HEK293 (cell line): ENCODE measurements at regions not wholly inside any gene's neighbourhood (a gene's known extent, or its start where the extent isn't known, plus 50 kb on each side); places are given as distances from the start of the nearest gene placed in this dataset.

Experiments used
- CTCF ChIA-PET: fragments of 350-600 bp; formaldehyde crosslinking; extraction: SDS; loops from one replicate; lab custom pipeline; 2021; ENCODE audit warnings: antibody characterized with exemption; lab: Yijun Ruan, JAX
- POLR2A ChIA-PET: fragments of 300-600 bp; formaldehyde crosslinking; extraction: SDS; loops from one replicate; lab custom pipeline; 2020; ENCODE audit warnings: antibody characterized with exemption, inconsistent platforms; lab: Yijun Ruan, JAX
- H3K27ac ChIP-seq: fragments of 200-500 bp; sonication (Bioruptor generic); 2 replicates; pipeline ENCODE4 v1.5.1; 2014; ENCODE audit warnings: low read depth, low read length, control low read depth, inconsistent platforms; ENCODE audit errors: extremely low read depth
- H3K36me3 ChIP-seq, 2 experiments: fragments of 200-500 bp in 1 of 2; sonication (Bioruptor generic) in 1 of 2; 1 replicate in 1 of 2; 2 replicates in 1 of 2; pipeline ENCODE4 v1.5.1; 2014 to 2017; ENCODE audit warnings: inconsistent platforms in 2 of 2, low read length in 2 of 2; ENCODE audit not compliant: control insufficient read depth in 2 of 2, insufficient read depth in 1 of 2
- H3K4me1 ChIP-seq: fragments of 200-500 bp; sonication (Bioruptor generic); 2 replicates; pipeline ENCODE4 v1.5.1; 2014; ENCODE audit warnings: mild to moderate bottlenecking, low read length, inconsistent platforms; ENCODE audit not compliant: control insufficient read depth, insufficient read depth
- H3K4me3 ChIP-seq: 2 replicates; pipeline ENCODE4 v1.5.1; 2011; ENCODE audit warnings: low read depth, mild to moderate bottlenecking, control low read depth, low read length, moderate library complexity
- H3K9me3 ChIP-seq: fragments of 200-500 bp; sonication (Bioruptor generic); 2 replicates; pipeline ENCODE4 v1.5.1; 2014; ENCODE audit warnings: low read depth, low read length, inconsistent platforms; ENCODE audit not compliant: control insufficient read depth, insufficient read depth
- GLIS2 ChIP-seq: fragments of 450-650 bp; formaldehyde crosslinking; IDR thresholded peaks from 2 replicates; pipeline ENCODE4 v1.5.1; 2016; ENCODE audit warnings: missing biosample characterization, missing genetic modification characterization
- HOXD13 ChIP-seq: sonication (generic); formaldehyde crosslinking; IDR thresholded peaks from 2 replicates; pipeline ENCODE4 v1.8.0; 2022; ENCODE audit warnings: missing genetic modification reagents, borderline replicate concordance
- MZF1 ChIP-seq: fragments of 450-650 bp; formaldehyde crosslinking; IDR thresholded peaks from 2 replicates; pipeline ENCODE4 v1.5.1; 2017; ENCODE audit warnings: missing biosample characterization, missing genetic modification characterization, borderline replicate concordance
- REPIN1 ChIP-seq: fragments of 450-650 bp; formaldehyde crosslinking; IDR thresholded peaks from 2 replicates; pipeline ENCODE4 v1.5.1; 2017; ENCODE audit warnings: missing biosample characterization, missing genetic modification characterization, low read depth
- YY2 ChIP-seq: fragments of 450-650 bp; formaldehyde crosslinking; IDR thresholded peaks from 2 replicates; pipeline ENCODE4 v1.5.1; 2016; ENCODE audit warnings: missing biosample characterization, missing genetic modification characterization
- ZBTB21 ChIP-seq: fragments of 450-650 bp; formaldehyde crosslinking; IDR thresholded peaks from 2 replicates; pipeline ENCODE4 v1.5.1; 2017; ENCODE audit warnings: missing biosample characterization, missing genetic modification characterization
- ZEB2 ChIP-seq: fragments of 450-650 bp; formaldehyde crosslinking; IDR thresholded peaks from 2 replicates; pipeline ENCODE4 v1.5.1; 2016; ENCODE audit warnings: missing biosample characterization, missing genetic modification characterization
- ZFP69B ChIP-seq: fragments of 450-650 bp; formaldehyde crosslinking; IDR thresholded peaks from 2 replicates; pipeline ENCODE4 v1.5.1; 2016; ENCODE audit warnings: missing biosample characterization, missing genetic modification characterization
- ZNF10 ChIP-seq: fragments of 450-650 bp; formaldehyde crosslinking; IDR thresholded peaks from 2 replicates; pipeline ENCODE4 v1.5.1; 2017; ENCODE audit warnings: missing biosample characterization, missing genetic modification characterization
- ZNF157 ChIP-seq: fragments of 450-650 bp; formaldehyde crosslinking; IDR thresholded peaks from 2 replicates; pipeline ENCODE4 v1.5.1; 2016; ENCODE audit warnings: missing biosample characterization, missing genetic modification characterization
- ZNF214 ChIP-seq: fragments of 450-650 bp; formaldehyde crosslinking; IDR thresholded peaks from 2 replicates; pipeline ENCODE4 v1.5.1; 2017; ENCODE audit warnings: missing biosample characterization, mild to moderate bottlenecking, missing genetic modification characterization, borderline replicate concordance
- ZNF221 ChIP-seq: fragments of 450-650 bp; formaldehyde crosslinking; IDR thresholded peaks from 2 replicates; pipeline ENCODE4 v1.5.1; 2017; ENCODE audit warnings: missing biosample characterization, missing genetic modification characterization, borderline replicate concordance
- ZNF311 ChIP-seq: fragments of 450-650 bp; formaldehyde crosslinking; IDR thresholded peaks from 2 replicates; pipeline ENCODE4 v1.5.1; 2017; ENCODE audit warnings: missing biosample characterization, missing genetic modification characterization, borderline replicate concordance
- ZNF394 ChIP-seq: fragments of 450-650 bp; formaldehyde crosslinking; IDR thresholded peaks from 2 replicates; pipeline ENCODE4 v1.5.1; 2016; ENCODE audit warnings: missing biosample characterization, missing genetic modification characterization, mild to moderate bottlenecking, moderate library complexity, borderline replicate concordance
- ZNF623 ChIP-seq: fragments of 450-650 bp; formaldehyde crosslinking; IDR thresholded peaks from 2 replicates; pipeline ENCODE4 v1.5.1; 2016; ENCODE audit warnings: missing biosample characterization, missing genetic modification characterization
- TF ChIP-seq, protein P1 (sequence below): fragments of 450-650 bp; IDR thresholded peaks from 2 replicates; pipeline ENCODE4 v1.5.1; 2018; ENCODE audit warnings: missing biosample characterization, missing genetic modification characterization
- TF ChIP-seq, protein P2 (sequence below): fragments of 450-650 bp; formaldehyde crosslinking; IDR thresholded peaks from 2 replicates; pipeline ENCODE4 v1.5.1; 2016; ENCODE audit warnings: missing biosample characterization, missing genetic modification characterization
- TF ChIP-seq, protein P3 (sequence below): fragments of 450-650 bp; formaldehyde crosslinking; IDR thresholded peaks from 2 replicates; pipeline ENCODE4 v1.5.1; 2016; ENCODE audit warnings: missing biosample characterization, missing genetic modification characterization
- TF ChIP-seq, protein P4 (sequence below): IDR thresholded peaks from 2 replicates; pipeline ENCODE4 v1.6.1; 2011; ENCODE audit warnings: mild to moderate bottlenecking, low read depth, low read length, borderline replicate concordance
- TF ChIP-seq, protein P5 (sequence below): fragments of 450-650 bp; formaldehyde crosslinking; IDR thresholded peaks from 2 replicates; pipeline ENCODE4 v1.5.1; 2017; ENCODE audit warnings: missing biosample characterization, missing genetic modification characterization
- TF ChIP-seq, protein P6 (sequence below): fragments of 450-650 bp; formaldehyde crosslinking; optimal IDR thresholded peaks from 2 replicates; pipeline ENCODE3; 2016; ENCODE audit warnings: missing biosample characterization, mild to moderate bottlenecking, missing genetic modification characterization
- TF ChIP-seq, protein P7 (sequence below): fragments of 450-650 bp; formaldehyde crosslinking; IDR thresholded peaks from 2 replicates; pipeline ENCODE4 v1.5.1; 2016; ENCODE audit warnings: missing biosample characterization, missing genetic modification characterization
- TF ChIP-seq, protein P8 (sequence below): fragments of 450-650 bp; formaldehyde crosslinking; IDR thresholded peaks from 2 replicates; pipeline ENCODE4 v1.5.0; 2017; ENCODE audit warnings: missing biosample characterization, missing genetic modification characterization, borderline replicate concordance

DNA sequence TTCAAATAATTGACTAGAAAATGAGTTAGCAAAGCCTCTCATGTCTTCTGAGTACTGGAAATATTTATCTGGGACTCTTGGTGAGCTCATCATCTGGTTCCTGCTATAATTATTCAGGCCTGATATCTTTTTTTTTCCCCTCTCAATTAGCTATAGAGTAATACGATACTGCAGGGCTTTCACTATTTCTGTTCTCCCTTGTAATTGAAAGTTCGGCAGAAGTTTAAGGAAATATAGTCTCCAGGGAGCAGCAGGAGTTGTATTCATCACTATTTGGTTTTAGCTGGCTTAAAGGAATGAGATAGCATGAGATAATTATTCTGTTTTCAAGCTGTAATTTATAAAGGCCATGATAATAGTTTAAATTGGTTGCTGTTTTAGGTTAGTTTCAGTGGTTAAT, 378.6 kb upstream of the EPHA5 start (continued):
- TF ChIP-seq, protein P1, sequence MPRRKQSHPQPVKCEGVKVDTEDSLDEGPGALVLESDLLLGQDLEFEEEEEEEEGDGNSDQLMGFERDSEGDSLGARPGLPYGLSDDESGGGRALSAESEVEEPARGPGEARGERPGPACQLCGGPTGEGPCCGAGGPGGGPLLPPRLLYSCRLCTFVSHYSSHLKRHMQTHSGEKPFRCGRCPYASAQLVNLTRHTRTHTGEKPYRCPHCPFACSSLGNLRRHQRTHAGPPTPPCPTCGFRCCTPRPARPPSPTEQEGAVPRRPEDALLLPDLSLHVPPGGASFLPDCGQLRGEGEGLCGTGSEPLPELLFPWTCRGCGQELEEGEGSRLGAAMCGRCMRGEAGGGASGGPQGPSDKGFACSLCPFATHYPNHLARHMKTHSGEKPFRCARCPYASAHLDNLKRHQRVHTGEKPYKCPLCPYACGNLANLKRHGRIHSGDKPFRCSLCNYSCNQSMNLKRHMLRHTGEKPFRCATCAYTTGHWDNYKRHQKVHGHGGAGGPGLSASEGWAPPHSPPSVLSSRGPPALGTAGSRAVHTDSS (tag by site-specific recombination): no peak
- TF ChIP-seq, protein P2, sequence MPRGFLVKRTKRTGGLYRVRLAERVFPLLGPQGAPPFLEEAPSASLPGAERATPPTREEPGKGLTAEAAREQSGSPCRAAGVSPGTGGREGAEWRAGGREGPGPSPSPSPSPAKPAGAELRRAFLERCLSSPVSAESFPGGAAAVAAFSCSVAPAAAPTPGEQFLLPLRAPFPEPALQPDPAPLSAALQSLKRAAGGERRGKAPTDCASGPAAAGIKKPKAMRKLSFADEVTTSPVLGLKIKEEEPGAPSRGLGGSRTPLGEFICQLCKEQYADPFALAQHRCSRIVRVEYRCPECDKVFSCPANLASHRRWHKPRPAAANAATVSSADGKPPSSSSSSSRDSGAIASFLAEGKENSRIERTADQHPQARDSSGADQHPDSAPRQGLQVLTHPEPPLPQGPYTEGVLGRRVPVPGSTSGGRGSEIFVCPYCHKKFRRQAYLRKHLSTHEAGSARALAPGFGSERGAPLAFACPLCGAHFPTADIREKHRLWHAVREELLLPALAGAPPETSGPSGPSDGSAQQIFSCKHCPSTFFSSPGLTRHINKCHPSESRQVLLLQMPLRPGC: no peak
- TF ChIP-seq, protein P3, sequence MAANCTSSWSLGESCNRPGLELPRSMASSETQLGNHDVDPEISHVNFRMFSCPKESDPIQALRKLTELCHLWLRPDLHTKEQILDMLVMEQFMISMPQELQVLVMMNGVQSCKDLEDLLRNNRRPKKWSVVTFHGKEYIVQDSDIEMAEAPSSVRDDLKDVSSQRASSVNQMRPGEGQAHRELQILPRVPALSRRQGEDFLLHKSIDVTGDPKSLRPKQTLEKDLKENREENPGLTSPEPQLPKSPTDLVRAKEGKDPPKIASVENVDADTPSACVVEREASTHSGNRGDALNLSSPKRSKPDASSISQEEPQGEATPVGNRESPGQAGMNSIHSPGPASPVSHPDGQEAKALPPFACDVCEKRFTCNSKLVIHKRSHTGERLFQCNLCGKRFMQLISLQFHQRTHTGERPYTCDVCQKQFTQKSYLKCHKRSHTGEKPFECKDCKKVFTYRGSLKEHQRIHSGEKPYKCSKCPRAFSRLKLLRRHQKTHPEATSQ: no peak
- TF ChIP-seq ZNF10 (tag by site-specific recombination) (no peak), ZFP69B (tag by site-specific recombination) (no peak), ZEB2 (tag by site-specific recombination) (no peak), REPIN1 (tag by site-specific recombination) (no peak), ZNF214 (tag by site-specific recombination) (no peak), ZNF157 (tag by site-specific recombination) (no peak), MZF1 (no peak)
- TF ChIP-seq, protein P4, sequence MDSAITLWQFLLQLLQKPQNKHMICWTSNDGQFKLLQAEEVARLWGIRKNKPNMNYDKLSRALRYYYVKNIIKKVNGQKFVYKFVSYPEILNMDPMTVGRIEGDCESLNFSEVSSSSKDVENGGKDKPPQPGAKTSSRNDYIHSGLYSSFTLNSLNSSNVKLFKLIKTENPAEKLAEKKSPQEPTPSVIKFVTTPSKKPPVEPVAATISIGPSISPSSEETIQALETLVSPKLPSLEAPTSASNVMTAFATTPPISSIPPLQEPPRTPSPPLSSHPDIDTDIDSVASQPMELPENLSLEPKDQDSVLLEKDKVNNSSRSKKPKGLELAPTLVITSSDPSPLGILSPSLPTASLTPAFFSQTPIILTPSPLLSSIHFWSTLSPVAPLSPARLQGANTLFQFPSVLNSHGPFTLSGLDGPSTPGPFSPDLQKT: no peak
- TF ChIP-seq, protein P5, sequence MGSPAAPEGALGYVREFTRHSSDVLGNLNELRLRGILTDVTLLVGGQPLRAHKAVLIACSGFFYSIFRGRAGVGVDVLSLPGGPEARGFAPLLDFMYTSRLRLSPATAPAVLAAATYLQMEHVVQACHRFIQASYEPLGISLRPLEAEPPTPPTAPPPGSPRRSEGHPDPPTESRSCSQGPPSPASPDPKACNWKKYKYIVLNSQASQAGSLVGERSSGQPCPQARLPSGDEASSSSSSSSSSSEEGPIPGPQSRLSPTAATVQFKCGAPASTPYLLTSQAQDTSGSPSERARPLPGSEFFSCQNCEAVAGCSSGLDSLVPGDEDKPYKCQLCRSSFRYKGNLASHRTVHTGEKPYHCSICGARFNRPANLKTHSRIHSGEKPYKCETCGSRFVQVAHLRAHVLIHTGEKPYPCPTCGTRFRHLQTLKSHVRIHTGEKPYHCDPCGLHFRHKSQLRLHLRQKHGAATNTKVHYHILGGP: no peak

DNA sequence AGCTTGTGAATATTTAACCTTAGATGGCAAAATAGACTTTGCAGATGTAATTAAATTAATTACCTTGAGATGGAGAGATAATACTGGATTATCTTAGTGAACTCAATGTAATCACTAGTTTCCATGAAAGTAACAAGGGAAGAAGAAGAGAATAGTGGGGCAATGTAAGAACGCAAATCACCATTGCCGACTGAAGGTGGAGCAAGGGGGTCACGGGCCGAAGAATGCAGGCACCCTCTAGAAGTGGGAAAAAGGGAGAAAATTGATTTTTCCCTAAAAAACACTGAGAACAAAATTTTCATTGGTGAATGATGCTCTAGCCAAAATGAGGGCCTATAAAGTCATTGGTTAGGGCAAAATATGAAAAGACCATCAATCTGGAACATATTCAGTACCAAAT, 375.6 kb upstream of the EPHA5 start:
- Histone ChIP-seq H3K4me1 (no peaks in the 10 kb centered on the region), H3K27ac (no peak overlapping the region), H3K4me3 (no peak overlapping the region), H3K9me3 (no peaks in the 10 kb centered on the region), H3K36me3 (no peaks in the 10 kb centered on the region)
- ChIA-PET POLR2A (no interaction called here), CTCF (no interaction called here)
- TF ChIP-seq HOXD13 (CRISPR knock-in tag) (no peak), ZNF394 (no peak), ZNF311 (no peak), ZNF221 (tag by site-specific recombination) (no peak), ZBTB21 (tag by site-specific recombination) (no peak), YY2 (tag by site-specific recombination) (no peak), ZNF623 (tag by site-specific recombination) (no peak), GLIS2 (tag by site-specific recombination) (no peak)
- TF ChIP-seq, protein P6, sequence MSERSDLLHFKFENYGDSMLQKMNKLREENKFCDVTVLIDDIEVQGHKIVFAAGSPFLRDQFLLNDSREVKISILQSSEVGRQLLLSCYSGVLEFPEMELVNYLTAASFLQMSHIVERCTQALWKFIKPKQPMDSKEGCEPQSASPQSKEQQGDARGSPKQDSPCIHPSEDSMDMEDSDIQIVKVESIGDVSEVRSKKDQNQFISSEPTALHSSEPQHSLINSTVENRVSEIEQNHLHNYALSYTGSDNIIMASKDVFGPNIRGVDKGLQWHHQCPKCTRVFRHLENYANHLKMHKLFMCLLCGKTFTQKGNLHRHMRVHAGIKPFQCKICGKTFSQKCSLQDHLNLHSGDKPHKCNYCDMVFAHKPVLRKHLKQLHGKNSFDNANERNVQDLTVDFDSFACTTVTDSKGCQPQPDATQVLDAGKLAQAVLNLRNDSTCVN: no peak
- TF ChIP-seq, protein P7, sequence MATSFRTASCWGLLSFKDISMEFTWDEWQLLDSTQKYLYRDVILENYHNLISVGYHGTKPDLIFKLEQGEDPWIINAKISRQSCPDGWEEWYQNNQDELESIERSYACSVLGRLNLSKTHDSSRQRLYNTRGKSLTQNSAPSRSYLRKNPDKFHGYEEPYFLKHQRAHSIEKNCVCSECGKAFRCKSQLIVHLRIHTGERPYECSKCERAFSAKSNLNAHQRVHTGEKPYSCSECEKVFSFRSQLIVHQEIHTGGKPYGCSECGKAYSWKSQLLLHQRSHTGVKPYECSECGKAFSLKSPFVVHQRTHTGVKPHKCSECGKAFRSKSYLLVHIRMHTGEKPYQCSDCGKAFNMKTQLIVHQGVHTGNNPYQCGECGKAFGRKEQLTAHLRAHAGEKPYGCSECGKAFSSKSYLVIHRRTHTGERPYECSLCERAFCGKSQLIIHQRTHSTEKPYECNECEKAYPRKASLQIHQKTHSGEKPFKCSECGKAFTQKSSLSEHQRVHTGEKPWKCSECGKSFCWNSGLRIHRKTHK (tag by site-specific recombination): no peak
- TF ChIP-seq, protein P8, sequence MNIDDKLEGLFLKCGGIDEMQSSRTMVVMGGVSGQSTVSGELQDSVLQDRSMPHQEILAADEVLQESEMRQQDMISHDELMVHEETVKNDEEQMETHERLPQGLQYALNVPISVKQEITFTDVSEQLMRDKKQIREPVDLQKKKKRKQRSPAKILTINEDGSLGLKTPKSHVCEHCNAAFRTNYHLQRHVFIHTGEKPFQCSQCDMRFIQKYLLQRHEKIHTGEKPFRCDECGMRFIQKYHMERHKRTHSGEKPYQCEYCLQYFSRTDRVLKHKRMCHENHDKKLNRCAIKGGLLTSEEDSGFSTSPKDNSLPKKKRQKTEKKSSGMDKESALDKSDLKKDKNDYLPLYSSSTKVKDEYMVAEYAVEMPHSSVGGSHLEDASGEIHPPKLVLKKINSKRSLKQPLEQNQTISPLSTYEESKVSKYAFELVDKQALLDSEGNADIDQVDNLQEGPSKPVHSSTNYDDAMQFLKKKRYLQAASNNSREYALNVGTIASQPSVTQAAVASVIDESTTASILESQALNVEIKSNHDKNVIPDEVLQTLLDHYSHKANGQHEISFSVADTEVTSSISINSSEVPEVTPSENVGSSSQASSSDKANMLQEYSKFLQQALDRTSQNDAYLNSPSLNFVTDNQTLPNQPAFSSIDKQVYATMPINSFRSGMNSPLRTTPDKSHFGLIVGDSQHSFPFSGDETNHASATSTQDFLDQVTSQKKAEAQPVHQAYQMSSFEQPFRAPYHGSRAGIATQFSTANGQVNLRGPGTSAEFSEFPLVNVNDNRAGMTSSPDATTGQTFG: no peak
